SK-N-SH (cell line): ENCODE measurements at regions not wholly inside any gene's neighbourhood (a gene's known extent, or its start where the extent isn't known, plus 50 kb on each side); places are given as distances from the start of the nearest gene placed in this dataset.

Experiments
- CTCF ChIA-PET: fragments of 300-600, 350-600 bp; formaldehyde crosslinking; extraction: SDS; loops from one replicate; lab custom pipeline; 2021; lab: Yijun Ruan, JAX
- POLR2A ChIA-PET: fragments of 350-600 bp; sonication (Branson Sonifier 250); formaldehyde crosslinking; extraction: SDS; loops from one replicate; lab custom pipeline; 2020; ENCODE audit warnings: antibody characterized with exemption, inconsistent platforms; lab: Yijun Ruan, JAX
- DNase-seq: peaks from one replicate; pipeline ENCODE4 v3.0.0; 2012
- H2AFZ ChIP-seq: fragments of 200-600 bp; sonication (generic); 2 replicates; pipeline ENCODE4 v1.8.1; 2016; ENCODE audit warnings: antibody characterized with exemption, mild to moderate bottlenecking, low read depth
- H3F3A ChIP-seq: fragments of 200-600 bp; sonication (generic); replicated peaks from 2 replicates; pipeline ENCODE3; 2016; ENCODE audit warnings: antibody characterized with exemption, mild to moderate bottlenecking; ENCODE audit not compliant: insufficient read depth
- H3K27ac ChIP-seq, 2 experiments: fragments of 200-500 bp in 1 of 2; fragments of 200-600 bp in 1 of 2; sonication (Bioruptor generic) in 1 of 2; sonication (generic), shearing (Covaris generic) in 1 of 2; 2 replicates each; pipeline versions ENCODE4 v1.5.1 to v1.6.1; 2014 to 2016; ENCODE audit warnings: low read depth in 2 of 2, inconsistent platforms in 1 of 2, low read length in 1 of 2, mild to moderate bottlenecking in 1 of 2, mixed read lengths in 1 of 2
- H3K27me3 ChIP-seq: fragments of 200-600 bp; sonication (generic), shearing (Covaris generic); 2 replicates; pipeline ENCODE4 v1.6.1; 2016; ENCODE audit warnings: mixed run types; ENCODE audit not compliant: insufficient read depth
- H3K36me3 ChIP-seq, 2 experiments: fragments of 200-500 bp in 1 of 2; fragments of 200-600 bp in 1 of 2; sonication (Bioruptor generic) in 1 of 2; sonication (generic) in 1 of 2; replicated peaks in 1 of 2; 2 replicates each; pipeline versions ENCODE3 to v1.5.1; 2014 to 2016; ENCODE audit warnings: low read length in 1 of 2, mild to moderate bottlenecking in 1 of 2; ENCODE audit not compliant: insufficient read depth in 2 of 2, control insufficient read depth in 1 of 2
- H3K4me1 ChIP-seq, 2 experiments: fragments of 200-500 bp in 1 of 2; fragments of 200-600 bp in 1 of 2; sonication (Bioruptor generic) in 1 of 2; sonication (generic), shearing (Covaris generic) in 1 of 2; 2 replicates each; pipeline versions ENCODE4 v1.5.1 to v1.6.1; 2014 to 2016; ENCODE audit warnings: low read depth in 1 of 2, low read length in 1 of 2, mixed run types in 1 of 2; ENCODE audit not compliant: insufficient read depth in 2 of 2, control insufficient read depth in 1 of 2
- H3K4me2 ChIP-seq: fragments of 200-600 bp; sonication (generic), shearing (Covaris generic); 2 replicates; pipeline ENCODE4 v1.6.1; 2017; ENCODE audit warnings: mixed run types
- H3K4me3 ChIP-seq, 2 experiments: fragments of 200-500 bp in 1 of 2; fragments of 200-600 bp in 1 of 2; sonication (Bioruptor generic) in 1 of 2; sonication (generic), shearing (Covaris generic) in 1 of 2; 2 replicates each; pipeline versions ENCODE4 v1.5.1 to v1.8.1; 2014 to 2016; ENCODE audit warnings: low read depth in 2 of 2, inconsistent platforms in 1 of 2, low read length in 1 of 2, mild to moderate bottlenecking in 1 of 2, mixed read lengths in 1 of 2, moderate library complexity in 1 of 2
- H3K79me2 ChIP-seq: fragments of 200-600 bp; sonication (generic); 2 replicates; pipeline ENCODE4 v1.8.1; 2017; ENCODE audit warnings: mild to moderate bottlenecking; ENCODE audit not compliant: insufficient read depth
- H3K9ac ChIP-seq: fragments of 200-600 bp; sonication (generic); 2 replicates; pipeline ENCODE4 v1.6.1; 2017; ENCODE audit warnings: mixed run types
- H3K9me2 ChIP-seq: fragments of 200-600 bp; sonication (generic); 2 replicates; pipeline ENCODE4 v1.6.1; 2017; ENCODE audit warnings: mixed run types
- H3K9me3 ChIP-seq: fragments of 200-600 bp; sonication (generic); 2 replicates; pipeline ENCODE4 v1.6.1; 2017; ENCODE audit warnings: mixed run types, mild to moderate bottlenecking, moderate library complexity
- H4K20me1 ChIP-seq: fragments of 200-600 bp; sonication (generic); 2 replicates; pipeline ENCODE4 v1.6.1; 2017; ENCODE audit warnings: mild to moderate bottlenecking, mixed run types; ENCODE audit not compliant: insufficient read depth
- CHD2 ChIP-seq: fragments of 150-350 bp; IDR thresholded peaks from 2 replicates; pipeline ENCODE4 v1.6.1; 2018; ENCODE audit warnings: low read length; ENCODE audit not compliant: partially characterized antibody
- ELF1 ChIP-seq: IDR thresholded peaks from 2 replicates; pipeline ENCODE4 v1.4.0; 2012
- EZH2phosphoT487 ChIP-seq: fragments of 200-600 bp; sonication (generic); IDR thresholded peaks from 2 replicates; pipeline ENCODE4 v1.6.1; 2017; ENCODE audit warnings: low read depth, mixed run types, mild to moderate bottlenecking, antibody characterized with exemption, moderate library complexity, borderline replicate concordance
- GABPA ChIP-seq: IDR thresholded peaks from 2 replicates; pipeline ENCODE4 v1.4.0; 2012; ENCODE audit warnings: low read depth, mild to moderate bottlenecking
- GATA2 ChIP-seq: sonication (generic); formaldehyde crosslinking; IDR thresholded peaks from 2 replicates; pipeline ENCODE4 v1.5.0; 2020; ENCODE audit warnings: mild to moderate bottlenecking, missing genetic modification reagents
- MAX ChIP-seq: IDR thresholded peaks from 2 replicates; pipeline ENCODE4 v1.4.0; 2012; ENCODE audit warnings: low read depth
- MXI1 ChIP-seq: IDR thresholded peaks from 2 replicates; pipeline ENCODE4 v1.6.1; 2012; ENCODE audit warnings: mild to moderate bottlenecking, low read depth, low read length, improper control_type of control experiment
- RAD21 ChIP-seq: IDR thresholded peaks from 2 replicates; pipeline ENCODE4 v1.6.1; 2012; ENCODE audit warnings: mild to moderate bottlenecking, low read length
- RCOR1 ChIP-seq: fragments of 150-350 bp; IDR thresholded peaks from 2 replicates; pipeline ENCODE4 v1.6.1; 2017; ENCODE audit warnings: antibody characterized with exemption, low read length
- REST ChIP-seq: IDR thresholded peaks from 2 replicates; pipeline ENCODE4 v1.6.1; 2012; ENCODE audit warnings: mild to moderate bottlenecking, low read depth, low read length, moderate library complexity
- RXRA ChIP-seq: IDR thresholded peaks from 2 replicates; pipeline ENCODE4 v1.4.0; 2012; ENCODE audit warnings: low read depth, mild to moderate bottlenecking, borderline replicate concordance
- TAF1 ChIP-seq: IDR thresholded peaks from 2 replicates; pipeline ENCODE4 v1.6.1; 2012; ENCODE audit warnings: low read depth, mild to moderate bottlenecking, low read length, moderate library complexity, borderline replicate concordance
- YY1 ChIP-seq: IDR thresholded peaks from 2 replicates; pipeline ENCODE4 v1.4.0; 2012; ENCODE audit warnings: low read depth, mild to moderate bottlenecking
- WGBS: methylation state at CpG from one replicate; pipeline ENCODE4 v1.1.6; 2017; ENCODE audit warnings: low lambda C conversion rate; 5-methylcytosine and 5-hydroxymethylcytosine counted together

- ChIA-PET CTCF (interaction anchor here (1.0 to 1.6 kb wide), 3 partner anchors 15 to 62 kb away, joined by 3 to 4 read pairs (median 3); no protein-coding TSS in a partner anchor), POLR2A (no interaction called here)
- no peaks in the 10 kb centered on the region for H3K36me3 ChIP-seq
- H3F3A ChIP-seq: no peaks in the 10 kb centered on the region
- TF ChIP-seq GATA2 (CRISPR knock-in tag) (no peak), CHD2 (no peak), MXI1 (no peak), EZH2phosphoT487 (no peak)
- H3K4me2 ChIP-seq: no peak overlapping the region
- no peak overlapping the region for H2AFZ ChIP-seq
- H3K27ac ChIP-seq: no peak overlapping the region
- H3K9me3 ChIP-seq: no peaks in the 10 kb centered on the region
- no peaks in the 10 kb centered on the region for H3K9me2 ChIP-seq
- no peak for DNase-seq
- H3K79me2 ChIP-seq: no peaks in the 10 kb centered on the region
- no peak overlapping the region for H3K9ac ChIP-seq
- peaks cover 0 to 10% of the 10 kb centered on the region in 2 experiments; a peak in 1 of 4 replicates for H3K4me1 ChIP-seq
- H3K4me3 ChIP-seq: no peak overlapping the region
- no peaks in the 10 kb centered on the region; the same call in 1 of the 2 replicates for H3K27me3 ChIP-seq
- H4K20me1 ChIP-seq: no peaks in the 10 kb centered on the region
Measured at GRCh38 chr5:173691931-173692330, 75.5 kb upstream of the BOD1 start.

- TF ChIP-seq ELF1 (no peak), RXRA (no peak), TAF1 (no peak), RAD21 (no peak), GABPA (no peak), MAX (no peak), YY1 (no peak), REST (no peak), CHD2 (no peak), RCOR1 (no peak)
- H4K20me1 ChIP-seq: no peaks in the 10 kb centered on the region
- no peak overlapping the region for H3K9ac ChIP-seq
- H3K27me3 ChIP-seq: no peaks in the 10 kb centered on the region; the same call in 1 of the 2 replicates
- no peaks in the 10 kb centered on the region for H3K9me2 ChIP-seq
- H2AFZ ChIP-seq: no peak overlapping the region
- DNase-seq: no peak
- peak overlapping the region in 1 of 2 experiments; percentile 32; a peak in 2 of 4 replicates for H3K27ac ChIP-seq
- H3F3A ChIP-seq: no peaks in the 10 kb centered on the region
- no peaks in the 10 kb centered on the region for H3K36me3 ChIP-seq
- H3K4me3 ChIP-seq: no peak overlapping the region
- 40% methylated on average over 4 of the region's 5 CpGs for WGBS
- H3K4me1 ChIP-seq: peaks cover 0 to 25% of the 10 kb centered on the region in 2 experiments; a peak in 1 of 4 replicates
- no peak overlapping the region for H3K4me2 ChIP-seq
- CTCF ChIA-PET: interaction anchor here (1.0 kb wide), 1 partner anchor 27 kb away, joined by 6 read pairs; no protein-coding TSS in a partner anchor
- H3K79me2 ChIP-seq: no peaks in the 10 kb centered on the region
- no peaks in the 10 kb centered on the region for H3K9me3 ChIP-seq
- POLR2A ChIA-PET: no interaction called here
Measured at GRCh38 chr5:173693670-173694069, 77.2 kb upstream of the BOD1 start.
